Fibroblast of lung (primary cell): ENCODE measurements at regions not wholly inside any gene's neighbourhood (a gene's known extent, or its start where the extent isn't known, plus 50 kb on each side); places are given as distances from the start of the nearest gene placed in this dataset.

ENCODE experiments used
- CTCF ChIP-seq, 2 donors: IDR thresholded peaks in 1 of 2; conservative IDR thresholded peaks in 1 of 2; 1 replicate in 1 of 2; 2 replicates in 1 of 2; pipeline ENCODE4 v1.5.1; 2011 to 2012; ENCODE audit warnings: low read length in 2 of 2, control low read depth in 1 of 2, inconsistent platforms in 1 of 2, low read depth in 1 of 2, mild to moderate bottlenecking in 1 of 2
- EZH2 ChIP-seq: IDR thresholded peaks from 2 replicates; pipeline ENCODE4 v1.5.1; 2012; ENCODE audit warnings: low read length, control low read depth, mild to moderate bottlenecking; ENCODE audit errors: missing control alignments

- TF ChIP-seq CTCF (conservative IDR thresholded peaks at IDR 0.05 in 1 of 2, IDR thresholded peaks at IDR 0.05 in 1 of 2; ENCODE audit: low read depth in 1 of 2, low read length in 2 of 2) (no peak), EZH2 (no peak)
These were observed 133.4 kb downstream of the BANF2 start for GRCh38 chr20:17833036-17833674.
